H9 (cell line): ENCODE measurements at regions not wholly inside any gene's neighbourhood (a gene's known extent, or its start where the extent isn't known, plus 50 kb on each side); places are given as distances from the start of the nearest gene placed in this dataset.

Experiments
- DNase-seq: peaks from one replicate; pipeline ENCODE4 v3.0.0-alpha.2; 2017
- H2AFZ ChIP-seq: one replicate; pipeline ENCODE4 v1.6.1; 2013; ENCODE audit warnings: mild to moderate bottlenecking, low read length, control low read depth, moderate library complexity
- H2AK5ac ChIP-seq: 2 replicates; pipeline ENCODE4 v1.6.1; 2013; ENCODE audit warnings: low read length, control low read depth, mixed read lengths; ENCODE audit not compliant: insufficient read length
- H2BK120ac ChIP-seq: one replicate; pipeline ENCODE4 v1.6.1; 2013; ENCODE audit warnings: low read depth, mild to moderate bottlenecking, low read length, control low read depth, inconsistent platforms; ENCODE audit not compliant: poor library complexity, severe bottlenecking
- H2BK12ac ChIP-seq: 2 replicates; pipeline ENCODE4 v1.6.1; 2013; ENCODE audit warnings: low read length, control low read depth, mixed read lengths, low read depth; ENCODE audit not compliant: insufficient read length
- H2BK15ac ChIP-seq: 2 replicates; pipeline ENCODE4 v1.6.1; 2013; ENCODE audit warnings: low read depth, low read length, control low read depth
- H2BK20ac ChIP-seq: one replicate; pipeline ENCODE4 v1.6.1; 2013; ENCODE audit warnings: low read depth, mild to moderate bottlenecking, low read length, control low read depth, inconsistent platforms; ENCODE audit not compliant: poor library complexity, severe bottlenecking
- H2BK5ac ChIP-seq: 2 replicates; pipeline ENCODE4 v1.6.1; 2013; ENCODE audit warnings: low read length, control low read depth, mixed read lengths; ENCODE audit not compliant: insufficient read length
- H3K14ac ChIP-seq: 2 replicates; pipeline ENCODE4 v1.6.1; 2013; ENCODE audit warnings: low read length, control low read depth; ENCODE audit not compliant: insufficient read depth
- H3K18ac ChIP-seq: 2 replicates; pipeline ENCODE4 v1.6.1; 2013; ENCODE audit warnings: low read depth, mild to moderate bottlenecking, mixed read lengths, low read length, control low read depth; ENCODE audit not compliant: insufficient read length
- H3K23ac ChIP-seq: 2 replicates; pipeline ENCODE4 v1.6.1; 2013; ENCODE audit warnings: low read length, control low read depth, mixed read lengths, low read depth; ENCODE audit not compliant: insufficient read length
- H3K23me2 ChIP-seq: 2 replicates; pipeline ENCODE4 v1.6.1; 2013; ENCODE audit warnings: low read depth, mild to moderate bottlenecking, mixed read lengths, low read length, control low read depth; ENCODE audit not compliant: insufficient read length, poor library complexity, severe bottlenecking
- H3K27ac ChIP-seq: 2 replicates; pipeline ENCODE4 v1.5.1; 2013; ENCODE audit warnings: low read length, control low read depth, mixed read lengths, low read depth; ENCODE audit not compliant: insufficient read length
- H3K27me3 ChIP-seq: 2 replicates; pipeline ENCODE4 v1.6.1; 2013; ENCODE audit warnings: low read length, control low read depth, inconsistent platforms; ENCODE audit not compliant: insufficient read depth
- H3K4ac ChIP-seq: 2 replicates; pipeline ENCODE4 v1.6.1; 2013; ENCODE audit warnings: low read depth, mild to moderate bottlenecking, control low read depth, inconsistent platforms, low read length, moderate library complexity
- H3K4me1 ChIP-seq: 2 replicates; pipeline ENCODE4 v1.6.1; 2013; ENCODE audit warnings: low read length, control low read depth, inconsistent platforms; ENCODE audit not compliant: insufficient read depth
- H3K4me2 ChIP-seq: 2 replicates; pipeline ENCODE4 v1.6.1; 2013; ENCODE audit warnings: low read length, control low read depth, mixed read lengths; ENCODE audit not compliant: insufficient read length, insufficient read depth
- H3K56ac ChIP-seq: 2 replicates; pipeline ENCODE4 v1.6.1; 2013; ENCODE audit warnings: low read depth, mild to moderate bottlenecking, mixed read lengths, low read length, control low read depth; ENCODE audit not compliant: insufficient read length
- H3K79me1 ChIP-seq: 2 replicates; pipeline ENCODE4 v1.6.1; 2013; ENCODE audit warnings: low read depth, mild to moderate bottlenecking, moderate library complexity, low read length, control low read depth, inconsistent platforms; ENCODE audit not compliant: insufficient read depth, poor library complexity, severe bottlenecking
- H3K79me2 ChIP-seq: 2 replicates; pipeline ENCODE4 v1.6.1; 2013; ENCODE audit warnings: low read length, control low read depth, inconsistent platforms; ENCODE audit not compliant: insufficient read depth
- H3K9ac ChIP-seq: 2 replicates; pipeline ENCODE4 v1.6.1; 2013; ENCODE audit warnings: low read length, control low read depth, mixed read lengths; ENCODE audit not compliant: insufficient read length; ENCODE audit errors: extremely low read depth
- H3K9me3 ChIP-seq: one replicate; pipeline ENCODE4 v1.6.1; 2013; ENCODE audit warnings: low read depth, low read length, inconsistent platforms; ENCODE audit not compliant: control insufficient read depth
- H3T11ph ChIP-seq: one replicate; pipeline ENCODE4 v1.6.1; 2013; ENCODE audit warnings: mild to moderate bottlenecking, low read length, control low read depth, inconsistent platforms
- H4K20me1 ChIP-seq: one replicate; pipeline ENCODE4 v1.6.1; 2013; ENCODE audit not compliant: control insufficient read depth, insufficient read length, insufficient read depth
- H4K5ac ChIP-seq: 2 replicates; pipeline ENCODE4 v1.6.1; 2013; ENCODE audit warnings: low read depth, mild to moderate bottlenecking, mixed read lengths, low read length, control low read depth; ENCODE audit not compliant: insufficient read length
- H4K8ac ChIP-seq: replicated peaks from 2 replicates; pipeline ENCODE4 v1.6.1; 2013; ENCODE audit warnings: low read length, control low read depth, mixed read lengths, low read depth; ENCODE audit not compliant: insufficient read length
- H4K91ac ChIP-seq: 2 replicates; pipeline ENCODE4 v1.6.1; 2013; ENCODE audit warnings: low read depth, mild to moderate bottlenecking, moderate library complexity, mixed read lengths, low read length, control low read depth; ENCODE audit not compliant: insufficient read length
- H3K27ac Mint-ChIP-seq, 3 experiments: 2 replicates in 2 of 3; 3 replicates in 1 of 3; pipeline ENCODE4 v1.8.0; 2020 to 2021; ENCODE audit warnings: mixed read lengths in 3 of 3, mild to moderate bottlenecking in 1 of 3, moderate library complexity in 1 of 3
- H3K27me3 Mint-ChIP-seq: 2 replicates; pipeline ENCODE4 v1.8.0; 2021; ENCODE audit warnings: low read depth, mild to moderate bottlenecking, moderate library complexity, mixed read lengths
- H3K36me3 Mint-ChIP-seq, 3 experiments: 2 replicates in 2 of 3; 3 replicates in 1 of 3; pipeline ENCODE4 v1.8.0; 2020 to 2021; ENCODE audit warnings: low read depth in 3 of 3, mixed read lengths in 3 of 3; ENCODE audit not compliant: insufficient read depth in 1 of 3
- H3K4me1 Mint-ChIP-seq, 2 experiments: 2 replicates each; pipeline ENCODE4 v1.8.0; 2020; ENCODE audit warnings: mixed read lengths in 2 of 2
- H3K4me3 Mint-ChIP-seq, 2 experiments: 2 replicates in 1 of 2; 3 replicates in 1 of 2; pipeline ENCODE4 v1.8.0; 2020 to 2021; ENCODE audit warnings: mild to moderate bottlenecking in 2 of 2, mixed read lengths in 2 of 2, moderate library complexity in 1 of 2
- H3K9me3 Mint-ChIP-seq, 2 experiments: 2 replicates in 1 of 2; 3 replicates in 1 of 2; pipeline ENCODE4 v1.8.0; 2020; ENCODE audit warnings: mild to moderate bottlenecking in 2 of 2, mixed read lengths in 2 of 2, moderate library complexity in 1 of 2
- WGBS: extraction: QIAGEN DNeasy Blood & Tissue Kit; methylation state at CpG from one replicate; pipeline ENCODE4 v1.1.7; 2013; ENCODE audit warnings: missing lambda C conversion rate, low lambda C conversion rate, mixed read lengths; ENCODE audit not compliant: insufficient read length; ENCODE audit errors: extremely low coverage; 5-methylcytosine and 5-hydroxymethylcytosine counted together
- TF ChIP-seq, protein P1 (sequence below): fragments of 200-600 bp; sonication (generic); conservative IDR thresholded peaks from 3 replicates; pipeline ENCODE4 v1.8.0; 2021; ENCODE audit warnings: antibody characterized with exemption, mild to moderate bottlenecking

DNA sequence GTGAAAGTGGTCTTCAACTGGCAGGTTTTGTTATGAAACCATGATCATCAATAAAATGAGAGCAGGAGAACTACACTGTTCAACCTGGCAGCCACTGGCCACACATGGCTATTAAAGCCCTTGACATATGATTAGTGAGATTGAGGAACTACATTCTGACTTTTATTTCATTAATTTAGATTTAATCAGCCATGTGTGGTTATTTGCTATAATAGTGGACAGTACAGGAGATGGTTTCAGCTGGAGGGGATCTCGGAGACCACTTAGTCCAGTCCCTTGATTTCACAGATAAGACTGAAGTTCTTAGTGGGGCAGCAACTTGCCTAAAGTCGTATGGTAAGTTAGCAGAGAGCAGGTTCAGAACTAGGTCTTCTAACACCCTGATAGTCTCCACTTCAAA is 111.7 kb upstream of the BMPER start:
- Histone ChIP-seq H4K20me1 (no peaks in the 10 kb centered on the region), H2AK5ac (no peak overlapping the region)

More for the DNA sequence above, 111.7 kb upstream of the BMPER start:
- no peak overlapping the region for H2BK15ac ChIP-seq
- H3K9ac ChIP-seq: no peak overlapping the region
- no peaks in the 10 kb centered on the region for H3K79me1 ChIP-seq
- no peak overlapping the region for H2BK20ac ChIP-seq
- H3K9me3 Mint-ChIP-seq: peaks cover 0 to 6% of the 10 kb centered on the region in 2 experiments; a peak in 4 of 5 replicates
- H3K23ac ChIP-seq: no peak overlapping the region
- H3K36me3 Mint-ChIP-seq: peaks cover 3 to 6% (median 6%) of the 10 kb centered on the region in 3 experiments; a peak in 6 of 7 replicates
- no peaks in the 10 kb centered on the region; the same call in 1 of the 2 replicates for H3K27me3 Mint-ChIP-seq
- no peak for DNase-seq
- H4K8ac ChIP-seq: no peak overlapping the region
- H2AFZ ChIP-seq: no peak overlapping the region
- H3K9me3 ChIP-seq: no peaks in the 10 kb centered on the region
- WGBS: no CpG with 5 or more reads among the region's 2 CpGs
- H3K4me2 ChIP-seq: no peak overlapping the region
- H3T11ph ChIP-seq: no peak overlapping the region
- H3K79me2 ChIP-seq: no peaks in the 10 kb centered on the region
- no peak overlapping the region for H2BK12ac ChIP-seq
- H3K4ac ChIP-seq: no peak overlapping the region
- no peak overlapping the region for H3K4me3 Mint-ChIP-seq
- peaks cover 22 to 27% of the 10 kb centered on the region in 2 experiments for H3K4me1 Mint-ChIP-seq
- H2BK120ac ChIP-seq: no peak overlapping the region
- peaks cover 14% of the 10 kb centered on the region; the same call in 1 of the 2 replicates for H3K4me1 ChIP-seq
- H3K27ac Mint-ChIP-seq: no peak overlapping the region; a peak in 1 of 7 replicates
- no peaks in the 10 kb centered on the region for H3K27me3 ChIP-seq
- H4K91ac ChIP-seq: no peak overlapping the region
- no peak overlapping the region for H3K27ac ChIP-seq
- no peak overlapping the region for H3K18ac ChIP-seq
- no peak overlapping the region for H3K56ac ChIP-seq
- no peak overlapping the region for H3K14ac ChIP-seq
- H4K5ac ChIP-seq: no peak overlapping the region
- TF ChIP-seq, protein P1, sequence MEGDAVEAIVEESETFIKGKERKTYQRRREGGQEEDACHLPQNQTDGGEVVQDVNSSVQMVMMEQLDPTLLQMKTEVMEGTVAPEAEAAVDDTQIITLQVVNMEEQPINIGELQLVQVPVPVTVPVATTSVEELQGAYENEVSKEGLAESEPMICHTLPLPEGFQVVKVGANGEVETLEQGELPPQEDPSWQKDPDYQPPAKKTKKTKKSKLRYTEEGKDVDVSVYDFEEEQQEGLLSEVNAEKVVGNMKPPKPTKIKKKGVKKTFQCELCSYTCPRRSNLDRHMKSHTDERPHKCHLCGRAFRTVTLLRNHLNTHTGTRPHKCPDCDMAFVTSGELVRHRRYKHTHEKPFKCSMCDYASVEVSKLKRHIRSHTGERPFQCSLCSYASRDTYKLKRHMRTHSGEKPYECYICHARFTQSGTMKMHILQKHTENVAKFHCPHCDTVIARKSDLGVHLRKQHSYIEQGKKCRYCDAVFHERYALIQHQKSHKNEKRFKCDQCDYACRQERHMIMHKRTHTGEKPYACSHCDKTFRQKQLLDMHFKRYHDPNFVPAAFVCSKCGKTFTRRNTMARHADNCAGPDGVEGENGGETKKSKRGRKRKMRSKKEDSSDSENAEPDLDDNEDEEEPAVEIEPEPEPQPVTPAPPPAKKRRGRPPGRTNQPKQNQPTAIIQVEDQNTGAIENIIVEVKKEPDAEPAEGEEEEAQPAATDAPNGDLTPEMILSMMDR: no peak
- H2BK5ac ChIP-seq: no peak overlapping the region
- no peaks in the 10 kb centered on the region for H3K23me2 ChIP-seq
